GM19328 (cell line): ENCODE measurements at regions not wholly inside any gene's neighbourhood (a gene's known extent, or its start where the extent isn't known, plus 50 kb on each side); places are given as distances from the start of the nearest gene placed in this dataset.
"Not testable (repeated sequence)": the region's sequence is repeated elsewhere in the genome, so short reads cannot be mapped to it uniquely, and the experiment has no call there.

ENCODE experiments used
- ATAC-seq: cut with Tn5 transposase; IDR thresholded peaks from one replicate; pipeline ENCODE4 v1.9.1; 2021; ENCODE audit warnings: mild to moderate bottlenecking, moderate library complexity; ENCODE audit not compliant: unreplicated experiment

GRCh38 chr3:168671091-168671490 is 575.4 kb upstream of the GOLIM4 start:
- no peak for ATAC-seq

DNA sequence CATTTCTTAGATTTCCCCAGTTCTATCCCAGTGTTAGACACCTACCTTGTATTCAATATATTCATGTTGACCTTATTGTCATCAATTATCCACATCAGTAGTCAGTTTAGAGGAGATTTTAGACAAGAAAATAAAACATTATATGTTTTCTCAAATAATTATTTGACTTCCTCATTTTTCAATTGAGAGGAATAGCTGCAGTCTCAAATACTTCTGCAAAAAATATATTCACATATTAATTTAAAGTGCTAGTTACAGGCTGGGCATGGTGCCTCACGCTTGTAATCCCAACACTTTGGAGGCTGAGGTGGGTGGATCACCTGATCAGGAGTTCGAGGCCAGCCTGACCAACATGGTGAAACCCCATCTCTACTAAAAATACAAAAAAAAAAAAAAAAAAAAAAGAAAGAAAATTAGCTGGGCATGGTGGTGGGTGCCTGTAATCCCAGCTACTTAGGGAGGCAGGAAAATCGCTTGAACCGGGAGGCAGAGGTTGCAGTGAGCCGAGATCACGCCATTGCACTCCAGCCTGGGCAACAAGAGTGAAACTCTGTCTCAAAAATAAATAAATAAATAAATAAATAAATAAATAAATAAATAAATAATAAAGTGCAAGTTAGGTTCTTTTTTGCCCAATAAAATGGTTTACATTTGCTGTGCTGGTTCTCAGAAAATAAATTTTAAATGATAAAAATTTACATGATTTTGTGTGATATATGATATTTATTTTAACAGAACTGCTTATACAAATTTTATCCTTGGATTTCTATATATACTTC is 565.3 kb upstream of the GOLIM4 start:
- ATAC-seq, result not testable (repeated sequence)

DNA sequence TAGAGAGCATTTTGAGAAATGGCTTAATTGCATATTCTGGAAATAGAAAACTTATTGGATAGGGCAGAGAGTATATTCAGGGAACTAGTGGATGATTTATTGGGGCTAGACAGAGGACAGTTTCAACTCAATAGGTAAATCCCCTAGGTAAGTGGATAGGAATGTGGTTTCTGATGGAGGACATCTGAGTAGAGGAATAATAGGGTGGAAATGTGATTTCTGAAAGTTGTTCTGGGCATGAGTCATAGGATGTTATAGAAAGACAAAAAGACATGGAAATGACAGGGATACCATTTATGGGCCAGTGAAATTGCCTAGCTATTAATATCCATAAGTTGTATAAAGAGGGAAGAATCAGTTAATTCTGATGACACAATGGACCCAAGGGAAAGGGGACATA is 563.3 kb upstream of the GOLIM4 start:
- ATAC-seq, result no peak

DNA sequence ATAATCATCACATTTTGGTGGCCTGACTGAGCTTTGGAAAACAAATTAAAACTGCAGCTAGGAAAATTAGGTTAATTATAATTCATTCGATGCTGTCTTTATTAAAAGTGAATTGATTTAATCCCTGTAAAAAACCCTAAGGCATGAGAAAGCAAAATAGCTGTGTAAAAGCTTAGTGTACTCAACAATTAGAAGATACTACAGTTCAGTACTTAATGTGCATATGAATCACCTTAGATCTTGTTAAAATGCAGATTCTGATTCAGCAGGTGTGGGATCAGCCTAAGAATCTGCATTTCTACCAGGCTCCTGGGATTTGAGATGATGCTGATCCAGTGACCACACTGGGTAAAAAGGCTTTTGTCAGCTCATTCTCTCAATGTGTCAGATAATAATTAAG is 559.9 kb upstream of the GOLIM4 start:
- ATAC-seq, result no peak

- ATAC-seq, result no peak
Observed at GRCh38 chr3:168654700-168655099, 559.0 kb upstream of the GOLIM4 start.

DNA sequence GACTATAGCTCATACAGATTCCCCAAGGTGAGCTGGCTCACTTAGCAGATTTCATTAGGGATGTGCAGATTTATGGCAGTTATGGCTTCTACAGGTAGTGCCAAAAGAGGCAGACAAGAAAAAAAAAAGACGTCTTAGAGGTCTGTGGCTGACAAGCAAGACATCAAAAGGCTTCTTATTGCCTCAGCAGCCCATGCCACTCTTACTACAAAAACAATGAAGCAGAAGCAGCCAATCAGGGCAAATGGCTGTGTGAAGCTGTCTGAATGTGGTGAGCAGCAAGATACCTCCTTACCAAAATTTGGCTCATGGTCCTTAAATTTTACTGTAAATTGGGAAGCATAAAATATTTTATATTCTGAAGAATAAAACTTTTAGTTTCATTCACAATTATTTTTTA is 557.5 kb upstream of the GOLIM4 start:
- ATAC-seq, result no peak

DNA sequence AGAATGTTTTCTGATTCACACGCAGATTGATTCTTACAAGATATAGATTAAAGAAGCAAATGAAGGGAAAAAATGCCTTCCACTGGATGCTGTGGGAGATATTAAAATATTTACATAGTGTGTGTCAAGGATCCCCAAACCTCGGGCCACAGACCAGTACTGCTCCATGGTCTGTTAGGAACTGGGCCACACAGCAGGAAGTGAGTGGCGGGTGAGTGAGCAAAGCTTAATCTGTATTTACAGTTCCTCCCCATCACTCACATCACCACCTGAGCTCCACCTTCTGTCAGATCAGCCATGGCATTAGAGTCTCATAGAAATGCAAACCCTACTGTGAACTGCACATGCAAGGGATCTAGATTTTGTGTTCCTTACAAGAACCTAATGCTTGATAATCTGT is 552.6 kb upstream of the GOLIM4 start:
- no peak for ATAC-seq

DNA sequence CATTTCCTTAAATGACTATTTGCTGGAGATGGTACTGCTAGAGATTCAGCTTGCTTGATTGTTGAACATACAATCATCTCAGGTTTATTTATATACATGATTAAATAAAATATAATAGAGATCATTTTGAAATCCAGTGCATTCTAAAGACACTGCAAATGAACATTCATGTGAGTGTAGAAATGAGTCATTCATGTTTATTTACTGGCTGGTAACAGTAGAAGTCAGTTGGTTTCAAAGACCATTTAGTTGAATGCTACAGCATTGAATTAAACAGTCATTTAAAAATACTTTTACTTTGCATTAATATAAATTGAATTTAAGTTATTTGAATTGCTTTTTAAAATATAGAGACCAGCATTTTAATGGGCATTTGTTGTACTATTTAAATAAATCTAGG is 551.9 kb upstream of the GOLIM4 start:
- no peak for ATAC-seq

DNA sequence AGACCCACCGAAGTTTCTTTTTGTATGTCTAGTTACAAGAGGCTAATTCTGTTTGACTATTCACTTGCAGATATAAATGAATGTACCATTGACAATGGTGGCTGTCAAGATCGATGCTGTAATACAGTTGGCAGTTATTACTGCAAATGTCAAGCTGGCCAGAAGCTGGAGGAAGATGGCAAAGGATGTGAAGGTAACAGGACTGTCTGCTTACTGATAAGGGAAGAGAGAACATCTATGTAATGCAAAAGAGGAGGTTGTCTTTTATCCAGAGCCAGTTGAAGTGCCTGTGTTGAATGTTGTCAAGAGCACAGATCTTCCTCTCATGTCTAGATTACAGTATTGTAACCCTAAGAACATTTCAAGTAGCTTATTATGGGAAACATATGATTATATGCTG is 549.5 kb upstream of the GOLIM4 start:
- ATAC-seq, result no peak

- ATAC-seq, result no peak
Observed at GRCh38 chr3:168628549-168628948, 532.8 kb upstream of the GOLIM4 start.

- no peak for ATAC-seq
Observed at GRCh38 chr3:168625477-168625876, 529.8 kb upstream of the GOLIM4 start.

- no peak for ATAC-seq
Observed at GRCh38 chr3:168624892-168625448, 529.2 kb upstream of the GOLIM4 start.

GRCh38 chr3:168624195-168624594 is 528.5 kb upstream of the GOLIM4 start:
- no peak for ATAC-seq

DNA sequence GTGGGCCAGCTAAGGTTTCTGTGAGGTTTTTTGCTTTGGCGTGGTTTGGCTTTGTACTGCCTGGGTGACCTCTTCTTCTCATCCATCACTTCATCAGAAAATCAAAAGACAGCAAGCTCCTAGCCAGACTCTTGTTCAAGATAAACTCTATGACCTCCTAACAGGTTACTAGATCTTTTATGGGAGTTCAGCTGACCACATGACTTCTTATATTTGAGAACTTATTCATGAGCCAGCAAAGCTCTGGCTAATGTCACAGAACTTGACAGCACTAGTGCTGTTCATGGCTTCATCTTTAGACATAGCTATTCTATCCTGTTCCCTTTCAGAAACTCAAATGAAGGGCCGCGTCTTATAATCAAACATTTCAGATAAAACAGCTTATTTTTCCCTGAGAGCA is 527.1 kb upstream of the GOLIM4 start:
- ATAC-seq, result no peak

DNA sequence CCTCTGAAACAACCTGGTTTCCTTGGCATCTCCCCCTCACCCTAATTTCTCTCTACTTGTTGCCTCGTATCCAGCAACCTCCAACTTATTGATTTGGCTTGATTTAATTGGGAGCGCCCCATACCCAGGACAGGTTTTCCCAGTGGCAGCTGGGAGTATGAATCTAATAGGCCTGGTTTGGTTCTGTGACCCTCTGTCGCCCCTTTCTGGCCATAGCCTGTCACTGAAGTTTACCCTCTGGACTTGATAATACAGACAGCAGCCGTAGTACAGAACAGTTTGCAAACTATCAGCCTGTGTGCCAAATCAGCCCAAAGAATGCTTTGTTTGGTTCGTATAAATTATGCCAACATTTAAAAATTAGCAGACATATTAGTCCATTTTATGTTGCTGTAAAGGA is 525.1 kb upstream of the GOLIM4 start:
- peak; percentile 63 for ATAC-seq

- no peak for ATAC-seq
Observed at GRCh38 chr3:168618827-168619470, 523.2 kb upstream of the GOLIM4 start.

GRCh38 chr3:168617658-168618057 is 521.9 kb upstream of the GOLIM4 start:
- ATAC-seq, result no peak

GRCh38 chr3:168616915-168617314 is 521.2 kb upstream of the GOLIM4 start:
- no peak for ATAC-seq

DNA sequence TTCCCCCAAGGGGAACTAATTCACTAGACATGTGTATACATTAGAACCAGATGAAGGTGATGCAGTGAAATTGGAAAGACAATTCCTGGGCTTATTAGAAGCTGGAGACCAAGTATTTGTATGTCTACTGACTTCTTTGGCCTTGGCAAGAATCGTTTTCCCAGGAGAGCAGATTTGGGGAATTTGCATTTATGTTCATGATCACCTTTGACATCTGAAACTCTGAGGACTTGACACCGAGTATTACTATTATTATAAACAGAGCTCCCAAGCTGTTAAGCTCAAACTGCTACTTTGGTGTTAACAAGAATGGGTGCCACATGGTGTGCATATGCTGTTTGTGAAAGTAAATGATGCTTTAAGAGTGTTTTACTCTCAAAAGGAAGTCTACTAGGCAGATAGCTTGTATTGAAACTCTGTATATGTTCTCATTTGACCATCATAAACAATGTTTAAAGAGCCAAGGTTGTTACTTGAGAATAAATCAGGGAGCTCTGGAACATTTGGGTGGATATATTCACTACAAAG is 519.8 kb upstream of the GOLIM4 start:
- no peak for ATAC-seq

DNA sequence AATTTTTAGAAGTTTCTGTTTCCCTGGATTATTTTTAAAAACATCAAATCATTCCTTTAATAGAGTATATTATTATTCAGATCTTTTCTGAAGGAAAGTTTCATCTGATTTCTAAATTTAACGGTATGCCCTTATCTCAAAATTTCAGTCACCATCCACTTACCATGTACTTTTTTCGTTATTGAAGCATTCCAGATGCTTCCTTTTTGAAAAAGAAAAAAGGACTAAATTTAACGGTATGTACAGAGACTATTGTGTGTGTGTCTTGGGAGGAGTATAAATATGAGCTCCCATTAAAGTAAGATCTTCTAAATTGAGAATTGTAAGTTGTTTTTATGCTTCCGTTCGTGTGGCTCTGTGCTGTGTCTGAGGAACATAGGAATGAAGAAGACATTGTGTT is 517.4 kb upstream of the GOLIM4 start:
- no peak for ATAC-seq

DNA sequence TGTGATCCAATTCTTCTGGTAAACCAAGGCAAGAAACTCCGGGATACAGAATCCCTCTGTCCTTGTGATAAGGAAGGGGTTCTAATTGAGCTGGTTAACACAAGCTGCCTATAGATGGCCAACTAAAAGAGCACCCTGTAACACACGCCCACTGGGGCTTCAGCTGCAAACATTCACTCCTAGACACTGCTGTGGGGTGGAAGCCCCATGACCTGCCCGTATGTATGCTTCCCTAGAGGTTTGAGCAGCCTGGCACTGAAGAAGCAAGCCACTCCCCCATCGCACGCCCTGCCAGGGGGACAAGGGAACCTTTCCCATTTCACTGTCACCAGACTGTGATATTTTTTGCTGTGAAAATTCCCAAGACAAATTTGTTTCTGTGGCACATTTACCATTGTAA is 516.9 kb upstream of the GOLIM4 start:
- ATAC-seq, result no peak

DNA sequence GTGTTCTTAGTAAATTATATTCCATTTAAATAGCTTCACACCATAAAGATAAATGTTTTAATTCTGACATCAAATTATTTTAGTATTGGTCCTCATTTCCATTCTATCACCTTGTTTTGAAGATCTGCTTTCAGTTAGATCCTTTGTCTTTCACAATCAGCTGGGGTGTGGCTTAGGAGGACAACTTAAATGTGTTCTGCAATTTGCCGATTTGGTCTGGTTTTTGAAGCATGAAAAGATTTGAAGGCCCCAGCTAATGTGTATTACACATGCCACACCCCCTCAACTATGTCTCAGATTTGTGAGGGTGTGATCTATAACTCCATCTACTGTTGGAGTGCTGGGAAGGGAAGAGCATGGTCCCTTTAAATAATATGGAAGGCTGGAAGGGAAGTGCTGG is 516.1 kb upstream of the GOLIM4 start:
- no peak for ATAC-seq
